Sigmoid colon (tissue), 3 donors: ENCODE measurements at regions not wholly inside any gene's neighbourhood (a gene's known extent, or its start where the extent isn't known, plus 50 kb on each side); places are given as distances from the start of the nearest gene placed in this dataset.

ENCODE experiments used
- POLR2A ChIP-seq, 2 donors: fragments of 450-650 bp; IDR thresholded peaks; one replicate each; pipeline ENCODE4 v1.6.1; 2016; ENCODE audit warnings: antibody characterized with exemption in 2 of 2, mild to moderate bottlenecking in 2 of 2, moderate library complexity in 2 of 2
- TF ChIP-seq, protein P1 (sequence below), 4 experiments: fragments of 450-650 bp in 3 of 4; fragments of 200-600 bp in 1 of 4; IDR thresholded peaks; one replicate each; pipeline ENCODE4 v1.5.1; 2016 to 2019; ENCODE audit warnings: antibody characterized with exemption in 4 of 4, mild to moderate bottlenecking in 3 of 4, moderate library complexity in 2 of 4

DNA sequence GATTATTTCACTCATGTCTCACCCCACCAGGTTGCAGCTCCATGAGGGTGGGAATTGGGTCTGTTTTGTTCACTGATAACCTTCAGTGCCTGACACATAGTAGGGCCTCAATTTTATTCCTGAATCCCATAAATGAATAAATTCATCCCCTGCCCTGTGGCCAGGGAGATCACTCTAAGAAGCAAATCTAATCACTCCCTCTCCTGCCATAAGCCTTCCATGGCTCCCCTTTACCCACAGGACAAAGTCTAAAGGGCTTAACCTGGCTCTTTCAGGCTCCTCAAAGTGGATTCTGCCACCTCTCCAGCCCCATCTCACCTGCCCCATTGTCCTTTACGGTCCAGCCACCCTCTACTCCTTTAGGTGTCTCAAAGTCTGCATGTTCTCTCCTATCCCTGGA, 141.8 kb upstream of the PTPN1 start:
- TF ChIP-seq, protein P1, sequence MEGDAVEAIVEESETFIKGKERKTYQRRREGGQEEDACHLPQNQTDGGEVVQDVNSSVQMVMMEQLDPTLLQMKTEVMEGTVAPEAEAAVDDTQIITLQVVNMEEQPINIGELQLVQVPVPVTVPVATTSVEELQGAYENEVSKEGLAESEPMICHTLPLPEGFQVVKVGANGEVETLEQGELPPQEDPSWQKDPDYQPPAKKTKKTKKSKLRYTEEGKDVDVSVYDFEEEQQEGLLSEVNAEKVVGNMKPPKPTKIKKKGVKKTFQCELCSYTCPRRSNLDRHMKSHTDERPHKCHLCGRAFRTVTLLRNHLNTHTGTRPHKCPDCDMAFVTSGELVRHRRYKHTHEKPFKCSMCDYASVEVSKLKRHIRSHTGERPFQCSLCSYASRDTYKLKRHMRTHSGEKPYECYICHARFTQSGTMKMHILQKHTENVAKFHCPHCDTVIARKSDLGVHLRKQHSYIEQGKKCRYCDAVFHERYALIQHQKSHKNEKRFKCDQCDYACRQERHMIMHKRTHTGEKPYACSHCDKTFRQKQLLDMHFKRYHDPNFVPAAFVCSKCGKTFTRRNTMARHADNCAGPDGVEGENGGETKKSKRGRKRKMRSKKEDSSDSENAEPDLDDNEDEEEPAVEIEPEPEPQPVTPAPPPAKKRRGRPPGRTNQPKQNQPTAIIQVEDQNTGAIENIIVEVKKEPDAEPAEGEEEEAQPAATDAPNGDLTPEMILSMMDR (IDR thresholded peaks at IDR 0.05), result no peak
- TF ChIP-seq POLR2A (IDR thresholded peaks at IDR 0.05), result no peak
